Activated naive CD8-positive, alpha-beta T cell treated with anti-CD3 and anti-CD28 coated beads for 36 hours (primary cell): ENCODE measurements at regions not wholly inside any gene's neighbourhood (a gene's known extent, or its start where the extent isn't known, plus 50 kb on each side); places are given as distances from the start of the nearest gene placed in this dataset.
"Not testable (repeated sequence)": the region's sequence is repeated elsewhere in the genome, so short reads cannot be mapped to it uniquely, and the experiment has no call there.

Experiments
- DNase-seq: peaks from one replicate; pipeline ENCODE4 v3.0.0; 2021
- H3K27ac Mint-ChIP-seq: one replicate; pipeline ENCODE4 v1.8.0; 2022; ENCODE audit warnings: mild to moderate bottlenecking, moderate library complexity, mixed read lengths
- H3K27me3 Mint-ChIP-seq: one replicate; pipeline ENCODE4 v1.8.0; 2022; ENCODE audit warnings: mild to moderate bottlenecking, mixed read lengths
- H3K36me3 Mint-ChIP-seq: one replicate; pipeline ENCODE4 v1.8.0; 2021; ENCODE audit warnings: mild to moderate bottlenecking, mixed read lengths
- H3K4me1 Mint-ChIP-seq: one replicate; pipeline ENCODE4 v1.8.0; 2021; ENCODE audit warnings: mixed read lengths
- H3K4me3 Mint-ChIP-seq: one replicate; pipeline ENCODE4 v1.8.0; 2022; ENCODE audit warnings: mild to moderate bottlenecking, moderate library complexity, mixed read lengths
- H3K9me3 Mint-ChIP-seq: one replicate; pipeline ENCODE4 v1.8.0; 2022; ENCODE audit warnings: mixed read lengths

DNA sequence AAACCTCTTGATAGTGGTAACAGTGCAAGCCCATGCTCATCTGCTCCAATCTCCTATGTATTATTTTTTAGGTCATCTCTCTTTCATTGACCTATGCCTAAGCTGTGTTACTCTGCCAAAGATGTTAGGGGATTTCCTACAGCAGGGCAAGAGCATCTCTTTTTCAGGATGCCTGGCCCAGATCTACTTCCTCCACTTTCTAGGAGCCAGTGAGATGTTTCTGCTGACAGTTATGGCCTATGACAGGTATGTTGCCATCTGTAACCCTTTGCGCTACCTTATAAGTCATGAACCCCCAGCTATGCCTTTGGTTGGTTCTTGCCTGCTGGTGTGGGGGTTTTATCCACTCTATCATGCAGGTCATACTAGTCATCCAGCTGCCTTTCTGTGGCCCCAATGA, 168.9 kb upstream of the POTEB3 start:
- H3K36me3 Mint-ChIP-seq, H3K9me3 Mint-ChIP-seq, H3K4me3 Mint-ChIP-seq, H3K4me1 Mint-ChIP-seq, DNase-seq, H3K27me3 Mint-ChIP-seq, H3K27ac Mint-ChIP-seq: not testable (repeated sequence)

DNA sequence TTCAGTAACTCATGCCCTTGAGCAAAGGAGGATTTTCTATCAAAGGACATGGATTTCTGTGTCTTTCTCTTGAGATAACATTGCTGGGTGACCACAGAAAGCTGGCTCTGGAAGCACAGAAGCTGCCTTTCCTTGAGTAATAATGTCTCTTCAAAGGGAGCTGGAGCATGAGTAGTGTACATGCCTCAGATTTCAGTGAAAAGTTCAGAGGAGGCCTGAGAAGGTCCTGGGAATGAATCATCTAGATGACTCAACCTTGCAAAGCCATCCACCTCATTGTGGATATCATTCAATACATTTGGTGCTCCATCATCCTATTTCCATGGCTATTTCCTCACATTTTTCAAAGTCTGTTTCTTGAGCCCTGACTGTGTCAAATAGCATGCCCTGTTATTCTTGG, 125.1 kb upstream of the POTEB3 start:
- not testable (repeated sequence) for H3K36me3 Mint-ChIP-seq, H3K4me1 Mint-ChIP-seq, DNase-seq, H3K4me3 Mint-ChIP-seq, H3K9me3 Mint-ChIP-seq, H3K27ac Mint-ChIP-seq, H3K27me3 Mint-ChIP-seq

DNA sequence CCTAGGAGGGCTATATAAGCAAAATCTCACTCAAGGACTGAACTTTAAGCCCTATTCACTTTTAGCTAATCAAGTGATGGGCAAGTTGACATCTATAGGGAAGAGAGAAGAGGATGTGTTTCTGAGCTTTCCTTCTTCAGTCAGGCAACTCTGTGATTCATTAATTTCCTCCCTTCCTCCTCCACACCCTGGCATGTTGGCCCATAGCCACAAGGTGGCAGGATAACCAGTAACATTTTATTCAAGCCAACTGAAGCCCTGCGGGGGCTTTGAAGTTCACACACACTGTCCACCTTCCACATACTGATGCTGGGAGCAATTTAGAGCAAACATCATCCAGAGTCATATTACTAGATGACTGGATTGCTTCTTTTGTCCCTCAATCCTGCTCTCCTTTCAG, 111.5 kb upstream of the POTEB3 start:
- DNase-seq, H3K27ac Mint-ChIP-seq: not testable (repeated sequence)

DNA sequence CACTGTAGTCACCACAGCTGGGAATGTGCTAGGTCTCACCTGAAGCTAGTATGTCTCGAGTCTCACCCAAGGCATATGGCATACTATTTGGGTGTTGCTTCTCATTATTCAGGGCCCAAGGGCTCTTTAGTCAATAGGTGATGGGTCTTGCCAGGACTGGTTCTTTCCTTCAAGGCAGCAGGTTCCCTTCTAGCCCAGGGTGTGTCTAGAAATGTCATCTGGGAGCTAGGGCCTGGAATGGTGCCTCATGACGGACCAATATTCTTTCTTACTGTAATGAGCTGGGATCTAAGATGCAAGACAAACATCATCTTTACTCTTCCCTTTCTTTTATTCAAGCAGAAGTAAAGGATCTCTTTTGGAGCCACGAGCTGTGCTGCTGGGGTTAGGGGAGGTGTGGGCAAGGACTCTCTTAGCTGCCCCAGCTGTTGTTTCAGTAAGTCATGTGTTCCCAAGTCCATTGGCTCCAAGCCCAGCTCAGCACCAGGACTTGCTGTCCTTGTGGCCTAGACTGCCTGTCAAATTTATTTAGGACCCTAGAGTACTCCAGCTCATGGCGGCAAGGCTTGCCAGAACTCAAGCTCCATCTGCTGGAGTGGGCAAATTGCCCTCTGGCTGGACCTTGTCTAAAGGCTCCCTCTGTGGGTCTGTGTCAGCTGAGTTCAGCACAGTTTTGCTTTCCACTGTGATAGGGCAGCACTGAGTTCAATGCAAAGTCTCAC, 106.0 kb upstream of the POTEB3 start:
- not testable (repeated sequence) for H3K9me3 Mint-ChIP-seq

More for the DNA sequence above, 111.5 kb upstream of the POTEB3 start:
- H3K4me1 Mint-ChIP-seq, H3K27me3 Mint-ChIP-seq, H3K9me3 Mint-ChIP-seq, H3K36me3 Mint-ChIP-seq, H3K4me3 Mint-ChIP-seq: not testable (repeated sequence)

DNA sequence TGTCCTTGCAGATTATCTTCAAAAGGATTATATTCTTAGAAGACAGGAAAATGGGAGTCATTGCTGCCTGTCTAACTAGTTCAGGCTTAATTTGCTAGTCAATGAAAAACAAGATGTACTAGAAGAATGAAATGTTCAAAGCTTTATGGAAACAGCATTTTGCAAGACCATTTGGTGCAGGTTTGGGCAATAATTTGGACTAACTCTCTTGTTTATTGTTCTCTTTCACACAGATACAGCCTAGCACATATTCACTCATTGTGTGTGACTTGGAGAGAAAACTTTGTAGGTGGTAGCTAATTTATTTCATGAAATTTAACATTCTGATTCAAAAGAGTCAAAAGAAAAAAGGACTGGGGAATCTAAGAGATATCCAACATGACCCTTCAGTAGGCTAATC, 92.5 kb upstream of the POTEB3 start:
- not testable (repeated sequence) for H3K27ac Mint-ChIP-seq, H3K36me3 Mint-ChIP-seq, H3K9me3 Mint-ChIP-seq, H3K27me3 Mint-ChIP-seq, H3K4me3 Mint-ChIP-seq, H3K4me1 Mint-ChIP-seq, DNase-seq

More for the DNA sequence above, 106.0 kb upstream of the POTEB3 start:
- not testable (repeated sequence) for H3K27me3 Mint-ChIP-seq, H3K36me3 Mint-ChIP-seq, DNase-seq, H3K4me1 Mint-ChIP-seq, H3K27ac Mint-ChIP-seq, H3K4me3 Mint-ChIP-seq

DNA sequence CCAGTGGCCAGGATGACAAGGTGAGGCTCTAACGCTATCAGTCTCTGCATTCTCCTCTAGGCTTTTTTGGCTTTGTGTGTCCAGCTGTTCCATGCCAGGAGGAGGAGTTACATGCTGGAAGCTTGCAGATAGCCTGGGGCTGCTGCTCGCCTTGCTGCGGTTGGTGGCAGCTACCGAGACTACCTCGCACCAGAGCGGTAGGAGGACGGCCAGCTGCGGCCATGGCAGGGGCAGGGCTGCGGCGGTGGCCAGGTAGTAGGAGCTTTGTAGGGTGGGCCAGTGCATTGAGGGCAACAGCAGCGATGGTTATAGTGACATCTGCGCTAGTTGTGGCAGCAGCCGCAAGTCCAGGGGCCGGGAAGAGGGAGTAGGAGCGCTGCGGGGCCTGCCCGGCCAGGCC, 75.9 kb upstream of the POTEB3 start:
- not testable (repeated sequence) for H3K9me3 Mint-ChIP-seq, H3K4me1 Mint-ChIP-seq, DNase-seq, H3K27ac Mint-ChIP-seq, H3K4me3 Mint-ChIP-seq, H3K27me3 Mint-ChIP-seq, H3K36me3 Mint-ChIP-seq

DNA sequence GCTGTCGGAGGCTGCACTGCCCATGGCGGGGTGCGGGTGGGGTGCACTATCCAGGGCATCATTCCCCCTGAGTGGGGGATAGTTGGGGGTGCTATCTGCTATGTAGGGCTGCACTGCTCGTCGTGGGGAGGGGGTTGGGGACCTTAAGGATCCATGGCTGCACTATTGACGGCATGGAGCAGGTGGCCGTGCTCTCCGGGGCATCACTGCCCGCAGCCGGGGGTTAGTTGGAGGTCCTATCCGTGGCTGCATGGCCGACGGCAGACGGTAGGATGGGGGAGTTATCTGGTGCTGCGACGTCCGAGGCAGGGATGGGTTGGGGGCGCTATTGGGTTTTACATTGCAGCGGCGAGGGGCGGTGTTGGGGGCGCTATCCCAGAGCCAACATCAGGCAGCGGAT, 75.0 kb upstream of the POTEB3 start:
- not testable (repeated sequence) for H3K4me3 Mint-ChIP-seq

DNA sequence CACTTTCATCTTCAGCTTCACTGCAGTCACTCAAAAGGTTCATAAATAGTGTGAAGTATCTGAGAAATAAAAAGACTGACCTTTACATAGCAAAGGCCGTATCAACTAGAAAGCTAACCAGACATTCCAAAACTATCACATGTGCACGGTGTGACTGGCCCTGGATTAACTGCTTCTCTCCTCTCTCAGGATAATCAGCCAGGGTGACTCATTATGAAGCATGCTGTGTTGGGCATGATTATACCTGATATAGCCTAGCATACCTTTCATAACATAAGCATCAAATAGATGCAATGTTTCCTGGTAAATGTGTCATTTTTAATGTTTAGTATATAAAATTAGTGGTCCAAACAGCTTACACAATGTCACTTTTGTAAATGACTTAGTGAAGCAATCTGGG, 62.7 kb upstream of the POTEB3 start:
- DNase-seq, H3K36me3 Mint-ChIP-seq, H3K9me3 Mint-ChIP-seq, H3K27ac Mint-ChIP-seq, H3K4me1 Mint-ChIP-seq, H3K4me3 Mint-ChIP-seq, H3K27me3 Mint-ChIP-seq: not testable (repeated sequence)

More for the DNA sequence above, 75.0 kb upstream of the POTEB3 start:
- H3K4me1 Mint-ChIP-seq, H3K27me3 Mint-ChIP-seq, H3K36me3 Mint-ChIP-seq, DNase-seq, H3K9me3 Mint-ChIP-seq, H3K27ac Mint-ChIP-seq: not testable (repeated sequence)
